CD4-positive, CD25-positive, alpha-beta regulatory T cell (primary cell): ENCODE measurements at regions not wholly inside any gene's neighbourhood (a gene's known extent, or its start where the extent isn't known, plus 50 kb on each side); places are given as distances from the start of the nearest gene placed in this dataset.

ENCODE experiments used
- ATAC-seq, 2 donors: fragments of 150-1000 bp; cut with Tn5 transposase; one replicate each; pipeline ENCODE4 v1.10.0; 2021; ENCODE audit warnings: low read depth in 2 of 2, moderate number of reproducible peaks in 2 of 2, moderate library complexity in 1 of 2
- DNase-seq, 3 donors: peaks; one replicate each; pipeline versions ENCODE4 v3.0.0 to v3.0.0-alpha.2; 2012 to 2022; ENCODE audit warnings: mixed read lengths in 1 of 3
- H3K27ac ChIP-seq: one replicate; pipeline ENCODE4 v1.7.0; 2013; ENCODE audit warnings: mild to moderate bottlenecking, low read length; ENCODE audit not compliant: insufficient read depth, poor library complexity, severe bottlenecking
- H3K27me3 ChIP-seq: one replicate; pipeline ENCODE4 v1.7.0; 2013; ENCODE audit warnings: low read length; ENCODE audit not compliant: control insufficient read depth, insufficient read depth
- H3K36me3 ChIP-seq: one replicate; pipeline ENCODE4 v1.7.0; 2013; ENCODE audit warnings: mild to moderate bottlenecking, low read length, moderate library complexity; ENCODE audit not compliant: control insufficient read depth, insufficient read depth
- H3K4me1 ChIP-seq: 2 replicates; pipeline ENCODE4 v1.7.0; 2013; ENCODE audit warnings: mild to moderate bottlenecking, low read length; ENCODE audit not compliant: insufficient read depth, control insufficient read depth, poor library complexity, severe bottlenecking
- H3K4me3 ChIP-seq: one replicate; pipeline ENCODE4 v1.7.0; 2013; ENCODE audit warnings: low read depth, mild to moderate bottlenecking, low read length, moderate library complexity
- H3K9me3 ChIP-seq, 2 experiments: 1 replicate in 1 of 2; 2 replicates in 1 of 2; pipeline ENCODE4 v1.7.0; 2013; ENCODE audit warnings: low read length in 2 of 2, mild to moderate bottlenecking in 1 of 2, moderate library complexity in 1 of 2; ENCODE audit not compliant: control insufficient read depth in 2 of 2
- H3K27ac Mint-ChIP-seq, 3 donors: one replicate each; pipeline ENCODE4 v1.8.0; 2020 to 2022; ENCODE audit warnings: mild to moderate bottlenecking in 3 of 3, mixed read lengths in 3 of 3, moderate library complexity in 2 of 3
- H3K27me3 Mint-ChIP-seq: one replicate; pipeline ENCODE4 v1.8.0; 2022; ENCODE audit warnings: mild to moderate bottlenecking, mixed read lengths
- H3K36me3 Mint-ChIP-seq: one replicate; pipeline ENCODE4 v1.8.0; 2020; ENCODE audit warnings: mixed read lengths
- H3K4me1 Mint-ChIP-seq, 4 donors: one replicate each; pipeline ENCODE4 v1.8.0; 2020 to 2022; ENCODE audit warnings: mixed read lengths in 4 of 4, mild to moderate bottlenecking in 1 of 4
- H3K4me3 Mint-ChIP-seq, 4 donors: one replicate each; pipeline ENCODE4 v1.8.0; 2020 to 2022; ENCODE audit warnings: mild to moderate bottlenecking in 4 of 4, mixed read lengths in 4 of 4, moderate library complexity in 3 of 4
- H3K9me3 Mint-ChIP-seq, 7 donors: one replicate each; pipeline ENCODE4 v1.8.0; 2020 to 2022; ENCODE audit warnings: mixed read lengths in 7 of 7, mild to moderate bottlenecking in 3 of 7, moderate library complexity in 2 of 7

DNA sequence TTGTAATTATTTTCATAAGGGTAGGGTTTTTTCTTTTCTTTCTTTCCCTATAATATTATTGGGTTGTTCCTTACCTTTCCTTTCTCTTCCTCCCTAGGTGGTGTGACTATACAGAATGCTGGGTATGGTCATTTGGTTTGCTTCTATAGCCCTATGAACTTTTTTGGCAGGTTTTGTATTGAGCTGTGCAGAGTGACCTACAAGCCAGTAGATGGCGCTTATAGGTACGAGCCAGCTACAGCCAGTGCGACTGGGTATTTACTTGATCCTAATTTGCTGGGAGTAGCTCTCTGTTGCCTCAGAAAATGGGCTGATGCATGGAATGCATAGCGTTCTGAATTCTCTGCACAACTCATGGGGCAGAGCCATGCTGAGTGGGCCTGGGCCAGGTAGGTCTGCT, 423.3 kb downstream of the MAGEE1 start:
- H3K36me3 ChIP-seq = no peaks in the 10 kb centered on the region
- Mint-ChIP-seq H3K27me3 (no peaks in the 10 kb centered on the region), H3K4me3 (no peak overlapping the region), H3K4me1 (no peaks in the 10 kb centered on the region), H3K36me3 (no peaks in the 10 kb centered on the region), H3K27ac (no peak overlapping the region), H3K9me3 (peaks cover 0 to 8% (median 0%) of the 10 kb centered on the region in 7 donors)
- no peak overlapping the region for H3K27ac ChIP-seq
- H3K9me3 ChIP-seq = no peaks in the 10 kb centered on the region
- no peak overlapping the region for H3K4me3 ChIP-seq
- no peak for DNase-seq
- ATAC-seq = no peak
- H3K27me3 ChIP-seq = no peaks in the 10 kb centered on the region
- no peaks in the 10 kb centered on the region for H3K4me1 ChIP-seq

DNA sequence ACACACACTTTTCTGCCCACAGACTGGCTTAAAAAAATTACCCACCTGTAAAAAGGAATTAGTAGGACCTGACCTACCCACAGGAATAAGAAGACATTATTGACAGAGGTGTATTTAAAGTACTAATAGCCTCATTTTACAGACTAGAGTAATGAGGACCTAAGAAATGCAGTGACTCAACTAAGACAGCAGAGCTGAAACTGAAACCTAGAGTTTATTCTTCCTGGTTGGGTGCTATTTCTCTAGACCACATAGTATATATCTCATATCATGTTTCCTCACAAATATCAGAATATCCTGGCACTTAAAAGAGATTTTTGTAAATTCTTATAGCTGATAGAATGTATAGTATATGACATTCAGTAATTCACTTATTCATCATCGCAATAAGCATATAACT, 435.0 kb downstream of the MAGEE1 start:
- no peaks in the 10 kb centered on the region for H3K9me3 Mint-ChIP-seq
- no peak overlapping the region for H3K4me3 Mint-ChIP-seq
- Histone ChIP-seq H3K27me3 (no peaks in the 10 kb centered on the region), H3K4me1 (no peaks in the 10 kb centered on the region), H3K4me3 (no peak overlapping the region), H3K36me3 (no peaks in the 10 kb centered on the region), H3K9me3 (no peaks in the 10 kb centered on the region), H3K27ac (no peak overlapping the region)
- no peaks in the 10 kb centered on the region for H3K27me3 Mint-ChIP-seq
- H3K4me1 Mint-ChIP-seq = no peaks in the 10 kb centered on the region
- DNase-seq (no peak), ATAC-seq (no peak)
- no peaks in the 10 kb centered on the region for H3K36me3 Mint-ChIP-seq
- H3K27ac Mint-ChIP-seq = no peak overlapping the region

DNA sequence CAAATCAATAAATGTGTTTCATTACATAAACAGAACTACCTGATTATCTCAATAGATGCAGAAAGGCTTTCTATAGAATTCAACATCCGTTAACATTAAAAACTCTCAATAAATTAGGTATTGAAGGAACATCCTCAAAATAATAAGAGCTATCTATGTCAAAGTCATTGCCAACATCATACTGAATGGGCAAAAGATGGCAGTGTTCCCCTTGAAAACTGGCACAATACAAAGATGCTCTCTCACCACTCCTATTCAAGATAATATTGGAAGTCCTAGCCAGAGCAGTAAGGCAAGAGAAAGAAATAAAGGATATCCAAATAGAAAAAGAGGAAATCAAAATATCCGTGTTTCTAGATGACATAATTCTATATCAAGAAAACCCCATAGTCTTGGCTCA, 466.4 kb downstream of the MAGEE1 start:
- Mint-ChIP-seq H3K9me3 (peaks cover 0 to 10% (median 0%) of the 10 kb centered on the region in 7 donors), H3K4me3 (no peak overlapping the region), H3K4me1 (no peaks in the 10 kb centered on the region), H3K27ac (no peak overlapping the region), H3K27me3 (no peaks in the 10 kb centered on the region), H3K36me3 (no peaks in the 10 kb centered on the region)
- Histone ChIP-seq H3K4me3 (no peak overlapping the region), H3K9me3 (no peaks in the 10 kb centered on the region), H3K27me3 (no peaks in the 10 kb centered on the region), H3K4me1 (no peaks in the 10 kb centered on the region), H3K36me3 (no peaks in the 10 kb centered on the region), H3K27ac (no peak overlapping the region)
- DNase-seq = no peak
- no peak for ATAC-seq

DNA sequence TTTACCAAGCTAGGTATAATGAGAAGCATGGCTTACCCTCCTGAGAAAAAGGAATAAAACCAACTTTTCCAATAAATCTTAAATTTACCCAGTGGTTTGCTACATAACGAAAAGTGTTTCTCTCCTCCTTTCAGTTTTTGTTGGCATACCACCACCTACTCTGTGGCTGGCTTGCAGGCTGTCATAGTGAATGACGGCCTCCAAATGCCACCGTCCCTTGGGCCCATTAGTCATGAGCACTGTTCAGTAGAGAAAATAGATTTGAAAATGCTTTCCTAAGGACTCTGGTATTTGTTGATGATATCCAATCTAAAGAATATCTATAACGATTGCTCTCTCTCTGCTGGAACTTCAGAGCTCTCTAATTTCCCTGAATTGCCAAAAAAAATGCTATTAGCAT, 488.3 kb downstream of the MAGEE1 start:
- H3K4me1 ChIP-seq = no peaks in the 10 kb centered on the region
- no peak overlapping the region for H3K27ac ChIP-seq
- Mint-ChIP-seq H3K27ac (no peak overlapping the region), H3K9me3 (peaks cover 0 to 6% (median 1%) of the 10 kb centered on the region in 7 donors), H3K4me1 (no peaks in the 10 kb centered on the region), H3K36me3 (no peaks in the 10 kb centered on the region), H3K4me3 (no peak overlapping the region), H3K27me3 (no peaks in the 10 kb centered on the region)
- no peak for DNase-seq
- no peaks in the 10 kb centered on the region for H3K36me3 ChIP-seq
- H3K4me3 ChIP-seq = no peak overlapping the region
- no peak for ATAC-seq
- H3K9me3 ChIP-seq = no peaks in the 10 kb centered on the region
- H3K27me3 ChIP-seq = no peaks in the 10 kb centered on the region

DNA sequence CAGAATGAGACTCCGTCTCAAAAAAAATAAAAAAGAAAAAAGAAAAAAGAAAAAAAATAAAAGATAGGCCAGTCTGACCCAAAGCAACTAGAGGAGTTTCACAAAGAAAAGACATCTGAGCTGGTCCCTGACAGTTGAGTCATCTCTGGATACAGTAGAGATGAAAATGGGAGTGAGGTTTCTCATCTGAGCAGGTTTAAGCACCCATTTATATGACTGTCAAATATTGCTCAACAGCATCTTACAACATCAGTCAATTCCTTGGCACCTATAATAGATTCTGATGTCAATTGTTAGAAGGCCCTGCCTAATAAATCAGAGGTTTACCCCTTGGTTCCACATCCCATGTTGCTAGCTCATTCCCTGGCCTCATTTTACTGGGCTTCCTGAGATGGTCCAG, 490.5 kb downstream of the MAGEE1 start:
- ATAC-seq (no peak), DNase-seq (no peak)
- no peaks in the 10 kb centered on the region for H3K9me3 ChIP-seq
- H3K4me3 ChIP-seq = no peak overlapping the region
- H3K27me3 Mint-ChIP-seq = peaks cover 4% of the 10 kb centered on the region
- H3K36me3 ChIP-seq = no peaks in the 10 kb centered on the region
- no peak overlapping the region for H3K27ac Mint-ChIP-seq
- no peaks in the 10 kb centered on the region for H3K27me3 ChIP-seq
- no peaks in the 10 kb centered on the region for H3K4me1 Mint-ChIP-seq
- peaks cover 0 to 1% (median 0%) of the 10 kb centered on the region in 7 donors for H3K9me3 Mint-ChIP-seq
- no peak overlapping the region for H3K27ac ChIP-seq
- no peak overlapping the region for H3K4me3 Mint-ChIP-seq
- H3K4me1 ChIP-seq = no peaks in the 10 kb centered on the region
- no peaks in the 10 kb centered on the region for H3K36me3 Mint-ChIP-seq

DNA sequence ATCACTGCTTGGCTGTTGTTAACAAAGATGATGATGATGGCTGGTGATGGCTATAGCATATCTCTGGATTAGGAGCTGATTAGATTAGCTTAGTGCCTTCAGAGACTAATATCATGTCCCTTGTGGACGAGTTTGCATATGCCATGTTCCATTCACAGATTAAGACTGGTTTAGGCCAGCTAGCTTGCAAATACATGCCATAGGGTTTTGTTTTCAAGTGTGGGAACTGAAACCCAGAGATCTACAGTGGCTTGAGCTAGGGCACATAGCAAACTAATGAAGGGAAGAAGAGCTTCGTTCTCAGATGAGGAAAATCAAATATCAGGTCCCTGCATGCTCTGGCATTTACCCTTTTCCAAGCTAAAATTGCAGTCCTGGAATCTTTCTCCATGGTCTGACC, 492.3 kb downstream of the MAGEE1 start:
- no peaks in the 10 kb centered on the region for H3K36me3 Mint-ChIP-seq
- Histone ChIP-seq H3K4me3 (no peak overlapping the region), H3K27me3 (no peaks in the 10 kb centered on the region), H3K36me3 (no peaks in the 10 kb centered on the region), H3K4me1 (no peaks in the 10 kb centered on the region), H3K27ac (no peak overlapping the region), H3K9me3 (no peaks in the 10 kb centered on the region)
- H3K27ac Mint-ChIP-seq = no peak overlapping the region
- DNase-seq (no peak), ATAC-seq (no peak)
- no peaks in the 10 kb centered on the region for H3K4me1 Mint-ChIP-seq
- H3K27me3 Mint-ChIP-seq = peaks cover 4% of the 10 kb centered on the region
- H3K9me3 Mint-ChIP-seq = no peaks in the 10 kb centered on the region
- H3K4me3 Mint-ChIP-seq = no peak overlapping the region

DNA sequence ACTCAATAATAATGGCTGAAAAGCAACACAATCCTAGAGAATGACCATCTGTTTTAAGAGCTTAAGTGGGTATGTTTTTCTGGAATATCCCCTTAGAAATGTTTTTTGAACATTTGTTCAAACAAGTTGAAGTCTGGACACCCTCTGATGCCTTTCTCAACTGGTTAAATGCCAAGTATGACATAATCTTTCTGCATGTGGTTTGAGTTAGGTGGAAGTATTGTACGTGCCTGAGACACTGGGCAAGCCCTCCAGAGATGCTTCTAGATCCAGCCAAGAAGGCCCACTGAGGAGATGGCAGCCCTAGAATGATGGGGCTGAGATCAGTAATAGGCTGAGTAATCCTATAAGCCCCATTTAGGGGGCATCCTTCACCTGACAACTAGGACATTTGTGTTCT, 493.1 kb downstream of the MAGEE1 start:
- no peak overlapping the region for H3K4me3 Mint-ChIP-seq
- no peaks in the 10 kb centered on the region for H3K27me3 ChIP-seq
- H3K27ac ChIP-seq = no peak overlapping the region
- no peaks in the 10 kb centered on the region for H3K36me3 Mint-ChIP-seq
- H3K9me3 Mint-ChIP-seq = no peaks in the 10 kb centered on the region
- H3K4me1 ChIP-seq = no peaks in the 10 kb centered on the region
- no peaks in the 10 kb centered on the region for H3K4me1 Mint-ChIP-seq
- H3K4me3 ChIP-seq = no peak overlapping the region
- H3K27me3 Mint-ChIP-seq = peaks cover 4% of the 10 kb centered on the region
- no peaks in the 10 kb centered on the region for H3K9me3 ChIP-seq
- H3K27ac Mint-ChIP-seq = no peak overlapping the region
- no peak for ATAC-seq
- no peak for DNase-seq
- H3K36me3 ChIP-seq = no peaks in the 10 kb centered on the region

DNA sequence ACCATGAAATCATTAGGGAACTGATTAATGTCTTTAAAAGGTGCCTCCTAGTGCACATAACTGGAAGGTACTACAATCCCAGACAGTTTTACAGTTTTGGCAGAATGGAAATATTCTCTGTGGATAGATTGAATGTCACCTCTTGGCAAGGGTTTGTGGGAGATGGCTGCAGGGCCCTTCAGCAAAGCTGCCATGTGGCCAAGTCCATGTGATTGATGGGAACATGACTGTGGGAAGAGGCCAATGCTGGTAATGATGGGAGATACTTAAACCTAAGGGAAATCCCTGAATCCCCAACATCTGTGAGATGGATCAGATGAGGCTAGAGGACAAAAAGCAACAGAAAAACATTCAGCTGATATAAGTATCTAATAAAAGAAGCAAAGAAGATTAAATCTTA, 493.7 kb downstream of the MAGEE1 start:
- DNase-seq = no peak

More for the DNA sequence above, 493.7 kb downstream of the MAGEE1 start:
- Mint-ChIP-seq H3K27ac (no peak overlapping the region), H3K4me3 (no peak overlapping the region), H3K4me1 (no peaks in the 10 kb centered on the region), H3K36me3 (no peaks in the 10 kb centered on the region), H3K9me3 (no peaks in the 10 kb centered on the region), H3K27me3 (peaks cover 4% of the 10 kb centered on the region)
- Histone ChIP-seq H3K4me3 (no peak overlapping the region), H3K27me3 (no peaks in the 10 kb centered on the region), H3K27ac (no peak overlapping the region), H3K4me1 (no peaks in the 10 kb centered on the region), H3K9me3 (no peaks in the 10 kb centered on the region), H3K36me3 (no peaks in the 10 kb centered on the region)
- ATAC-seq = no peak
